ENCODE measurements at regions not wholly inside any gene's neighbourhood (a gene's known extent, or its start where the extent isn't known, plus 50 kb on each side); places are given as distances from the start of the nearest gene placed in this dataset.

- H3K9me3 ChIP-seq (ENCODE audit: insufficient read depth, low read length): no peaks in the 10 kb centered on the region
Observed at GRCh38 chr13:93055233-93055632, 171.4 kb upstream of the GPC6 start.

GRCh38 chr13:93058301-93058700, 168.3 kb upstream of the GPC6 start:
- Histone ChIP-seq H4K20me1 (ENCODE audit: insufficient read depth, low read length) (no peaks in the 10 kb centered on the region), H3K9ac (ENCODE audit: low read length) (no peak overlapping the region), H3K4me3 (ENCODE audit: low read length) (no peak overlapping the region), H3K4me2 (ENCODE audit: low read length) (no peak overlapping the region), H3K4me1 (ENCODE audit: low read length) (no peaks in the 10 kb centered on the region), H3K36me3 (replicated peaks; ENCODE audit: low read depth, low read length) (no peaks in the 10 kb centered on the region), H2AFZ (ENCODE audit: low read depth, low read length) (no peak overlapping the region), H3K9me3 (ENCODE audit: insufficient read depth, low read length) (no peaks in the 10 kb centered on the region), H3K27me3 (ENCODE audit: low read depth, low read length) (no peaks in the 10 kb centered on the region), H3K79me2 (ENCODE audit: low read length) (no peaks in the 10 kb centered on the region), H3K27ac (ENCODE audit: low read length) (no peak overlapping the region)
- no peak for TF ChIP-seq CTCF (IDR thresholded peaks at IDR 0.05; ENCODE audit: low read depth, low read length)
- no peak for TF ChIP-seq EZH2phosphoT487 (IDR thresholded peaks at IDR 0.05; ENCODE audit: low read depth)

More at GRCh38 chr13:93055233-93055632, 171.4 kb upstream of the GPC6 start:
- TF ChIP-seq CTCF (IDR thresholded peaks at IDR 0.05; ENCODE audit: low read depth, low read length) (no peak), EZH2phosphoT487 (IDR thresholded peaks at IDR 0.05; ENCODE audit: low read depth) (no peak)
- Histone ChIP-seq H3K4me3 (ENCODE audit: low read length) (no peak overlapping the region), H3K9ac (ENCODE audit: low read length) (no peak overlapping the region), H3K4me2 (ENCODE audit: low read length) (no peak overlapping the region), H4K20me1 (ENCODE audit: insufficient read depth, low read length) (no peaks in the 10 kb centered on the region), H3K27me3 (ENCODE audit: low read depth, low read length) (no peaks in the 10 kb centered on the region), H3K27ac (ENCODE audit: low read length) (no peak overlapping the region), H3K4me1 (ENCODE audit: low read length) (no peaks in the 10 kb centered on the region), H3K79me2 (ENCODE audit: low read length) (no peaks in the 10 kb centered on the region), H3K36me3 (replicated peaks; ENCODE audit: low read depth, low read length) (no peaks in the 10 kb centered on the region), H2AFZ (ENCODE audit: low read depth, low read length) (no peak overlapping the region)

- Histone ChIP-seq H3K79me2 (ENCODE audit: low read length) (no peaks in the 10 kb centered on the region), H3K9ac (ENCODE audit: low read length) (no peak overlapping the region), H3K4me1 (ENCODE audit: low read length) (no peaks in the 10 kb centered on the region), H4K20me1 (ENCODE audit: insufficient read depth, low read length) (no peaks in the 10 kb centered on the region), H3K9me3 (ENCODE audit: insufficient read depth, low read length) (no peaks in the 10 kb centered on the region), H3K4me3 (ENCODE audit: low read length) (no peak overlapping the region), H2AFZ (ENCODE audit: low read depth, low read length) (no peak overlapping the region), H3K27ac (ENCODE audit: low read length) (no peak overlapping the region), H3K36me3 (replicated peaks; ENCODE audit: low read depth, low read length) (no peaks in the 10 kb centered on the region), H3K4me2 (ENCODE audit: low read length) (no peak overlapping the region), H3K27me3 (ENCODE audit: low read depth, low read length) (no peaks in the 10 kb centered on the region)
- TF ChIP-seq EZH2phosphoT487 (IDR thresholded peaks at IDR 0.05; ENCODE audit: low read depth) (no peak), CTCF (IDR thresholded peaks at IDR 0.05; ENCODE audit: low read depth, low read length) (no peak)
Observed at GRCh38 chr13:93060144-93060543, 166.5 kb upstream of the GPC6 start.

GRCh38 chr13:93066187-93066586, 160.4 kb upstream of the GPC6 start:
- Histone ChIP-seq H3K4me2 (ENCODE audit: low read length) (no peak overlapping the region), H2AFZ (ENCODE audit: low read depth, low read length) (no peak overlapping the region)
- TF ChIP-seq EZH2phosphoT487 (IDR thresholded peaks at IDR 0.05; ENCODE audit: low read depth) (no peak), CTCF (IDR thresholded peaks at IDR 0.05; ENCODE audit: low read depth, low read length) (no peak)

More at GRCh38 chr13:93066187-93066586, 160.4 kb upstream of the GPC6 start:
- Histone ChIP-seq H3K9me3 (ENCODE audit: insufficient read depth, low read length) (no peaks in the 10 kb centered on the region), H3K4me1 (ENCODE audit: low read length) (no peaks in the 10 kb centered on the region), H3K27me3 (ENCODE audit: low read depth, low read length) (no peaks in the 10 kb centered on the region), H3K9ac (ENCODE audit: low read length) (no peak overlapping the region), H3K79me2 (ENCODE audit: low read length) (no peaks in the 10 kb centered on the region), H3K27ac (ENCODE audit: low read length) (no peak overlapping the region), H3K36me3 (replicated peaks; ENCODE audit: low read depth, low read length) (no peaks in the 10 kb centered on the region), H4K20me1 (ENCODE audit: insufficient read depth, low read length) (no peaks in the 10 kb centered on the region), H3K4me3 (ENCODE audit: low read length) (no peak overlapping the region)
